ENCODE measurements at regions not wholly inside any gene's neighbourhood (a gene's known extent, or its start where the extent isn't known, plus 50 kb on each side); places are given as distances from the start of the nearest gene placed in this dataset.

- DNase-seq = no peak
Observed at GRCh38 chr6:88236612-88237360, 70.6 kb upstream of the CNR1 start.

DNA sequence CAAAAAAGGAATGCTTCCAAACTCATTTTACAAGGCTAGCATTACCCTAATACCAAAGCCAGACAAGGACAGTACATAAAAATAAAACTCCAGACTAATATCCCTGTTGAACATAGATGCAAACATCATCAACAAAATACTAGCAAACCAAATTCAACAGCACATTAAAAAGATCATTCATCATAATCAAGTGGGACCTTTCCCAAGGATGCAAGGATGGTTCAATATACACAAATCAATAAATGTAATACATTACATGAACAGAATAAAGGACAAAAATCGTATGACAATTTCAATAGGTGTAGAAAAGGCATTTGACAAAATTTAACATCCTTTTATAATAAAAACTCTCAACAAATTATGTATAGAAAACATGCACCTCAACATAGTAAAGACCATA, 66.6 kb upstream of the CNR1 start:
- no peak for DNase-seq

- DNase-seq = no peak
Observed at GRCh38 chr6:88223298-88223697, 57.2 kb upstream of the CNR1 start.

GRCh38 chr6:88220493-88220892, 54.3 kb upstream of the CNR1 start:
- no peak for DNase-seq

DNA sequence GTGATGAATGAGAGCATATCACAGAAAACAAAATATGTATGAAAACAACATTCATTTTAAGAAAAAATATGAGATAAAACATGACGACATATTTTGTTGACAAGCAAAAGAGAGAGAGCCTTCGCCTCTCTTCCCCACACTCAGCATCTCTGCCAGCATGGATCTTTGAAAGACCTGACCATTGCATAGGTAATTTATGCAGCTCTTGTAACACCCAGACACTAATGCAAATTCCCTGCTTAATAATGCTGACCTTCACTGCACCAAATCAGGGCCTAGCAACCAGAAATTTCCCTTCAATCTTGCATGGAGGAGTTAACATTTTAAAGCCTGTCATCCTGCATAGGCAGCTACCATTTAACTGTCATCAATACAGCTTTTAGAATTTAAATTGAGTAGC, 50.0 kb upstream of the CNR1 start:
- DNase-seq = no peak
